ENCODE measurements at regions not wholly inside any gene's neighbourhood (a gene's known extent, or its start where the extent isn't known, plus 50 kb on each side); places are given as distances from the start of the nearest gene placed in this dataset.

- Histone ChIP-seq H3K27me3 (no peaks in the 10 kb centered on the region), H3K4me1 (ENCODE audit: insufficient read depth) (peaks cover 11% of the 10 kb centered on the region), H3K27ac (peak overlapping the region; percentile 1), H3K4me2 (no peak overlapping the region), H2AFZ (no peak overlapping the region), H3K36me3 (replicated peaks; ENCODE audit: insufficient read depth, low read depth) (no peaks in the 10 kb centered on the region), H3K79me2 (no peaks in the 10 kb centered on the region), H3K4me3 (no peak overlapping the region), H3K9me2 (replicated peaks; ENCODE audit: insufficient read depth) (no peaks in the 10 kb centered on the region), H4K20me1 (ENCODE audit: insufficient read depth, poor library complexity, severe bottlenecking) (no peaks in the 10 kb centered on the region), H3K9me3 (ENCODE audit: low read depth) (no peaks in the 10 kb centered on the region)
- 76% methylated on average over 4 of the region's 4 CpGs for WGBS (ENCODE audit: low lambda C conversion rate, missing lambda C conversion rate)
- TF ChIP-seq CTCF (IDR thresholded peaks at IDR 0.05; ENCODE audit: poor library complexity), result no peak
- no peak for TF ChIP-seq EZH2 (IDR thresholded peaks at IDR 0.05; ENCODE audit: borderline replicate concordance)
- TF ChIP-seq EZH2phosphoT487 (IDR thresholded peaks at IDR 0.05; ENCODE audit: low read depth, severe bottlenecking, unreplicated experiment), result no peak
- no peak for DNase-seq (ENCODE audit: low spot score)
Observed at GRCh38 chr13:47678201-47678968, 322.7 kb downstream of the SUCLA2 start.

GRCh38 chr13:47675871-47676270, 325.2 kb downstream of the SUCLA2 start:
- 85% methylated on average over 4 of the region's 4 CpGs for WGBS (ENCODE audit: low lambda C conversion rate, missing lambda C conversion rate)
- H3K79me2 ChIP-seq, result no peaks in the 10 kb centered on the region
- H3K4me3 ChIP-seq, result no peak overlapping the region
- H2AFZ ChIP-seq, result no peak overlapping the region
- no peaks in the 10 kb centered on the region for H3K9me3 ChIP-seq (ENCODE audit: low read depth)
- H3K36me3 ChIP-seq (replicated peaks; ENCODE audit: insufficient read depth, low read depth), result no peaks in the 10 kb centered on the region
- no peak overlapping the region for H3K4me2 ChIP-seq
- no peak for DNase-seq (ENCODE audit: low spot score)
- no peaks in the 10 kb centered on the region for H4K20me1 ChIP-seq (ENCODE audit: insufficient read depth, poor library complexity, severe bottlenecking)
- TF ChIP-seq EZH2 (IDR thresholded peaks at IDR 0.05; ENCODE audit: borderline replicate concordance), result no peak
- no peak for TF ChIP-seq CTCF (IDR thresholded peaks at IDR 0.05; ENCODE audit: poor library complexity)
- TF ChIP-seq EZH2phosphoT487 (IDR thresholded peaks at IDR 0.05; ENCODE audit: low read depth, severe bottlenecking, unreplicated experiment), result no peak
- H3K9me2 ChIP-seq (replicated peaks; ENCODE audit: insufficient read depth), result no peaks in the 10 kb centered on the region
- peaks cover 11% of the 10 kb centered on the region for H3K4me1 ChIP-seq (ENCODE audit: insufficient read depth)
- H3K27me3 ChIP-seq, result no peaks in the 10 kb centered on the region
- H3K27ac ChIP-seq, result peak overlapping the region; percentile 10

- TF ChIP-seq CTCF (IDR thresholded peaks at IDR 0.05; ENCODE audit: poor library complexity) (no peak), EZH2 (IDR thresholded peaks at IDR 0.05; ENCODE audit: borderline replicate concordance) (no peak), EZH2phosphoT487 (IDR thresholded peaks at IDR 0.05; ENCODE audit: low read depth, severe bottlenecking, unreplicated experiment) (no peak)
- 55% methylated on average over 5 of the region's 5 CpGs for WGBS (ENCODE audit: low lambda C conversion rate, missing lambda C conversion rate)
- Histone ChIP-seq H3K9me2 (replicated peaks; ENCODE audit: insufficient read depth) (no peaks in the 10 kb centered on the region), H2AFZ (no peak overlapping the region), H4K20me1 (ENCODE audit: insufficient read depth, poor library complexity, severe bottlenecking) (no peaks in the 10 kb centered on the region), H3K27me3 (no peaks in the 10 kb centered on the region), H3K4me1 (ENCODE audit: insufficient read depth) (peaks cover 6% of the 10 kb centered on the region), H3K9me3 (ENCODE audit: low read depth) (no peaks in the 10 kb centered on the region), H3K27ac (peak overlapping the region; percentile 44), H3K36me3 (replicated peaks; ENCODE audit: insufficient read depth, low read depth) (no peaks in the 10 kb centered on the region), H3K4me3 (no peak overlapping the region), H3K79me2 (no peaks in the 10 kb centered on the region), H3K4me2 (peak overlapping the region; percentile 22)
- peak; percentile 16 for DNase-seq (ENCODE audit: low spot score)
Observed at GRCh38 chr13:47673009-47673850, 327.8 kb downstream of the SUCLA2 start.

All from hepatocyte (in vitro differentiated cells).